RWPE2 (cell line): ENCODE measurements at regions not wholly inside any gene's neighbourhood (a gene's known extent, or its start where the extent isn't known, plus 50 kb on each side); places are given as distances from the start of the nearest gene placed in this dataset.

ENCODE experiments used
- ATAC-seq: fragments of 200-7000 bp; cut with Tn5 transposase; 3 replicates; pipeline ENCODE4 v1.9.1; 2021; ENCODE audit warnings: low read depth
- DNase-seq: peaks from one replicate; pipeline ENCODE4 v3.0.0-alpha.2; 2020; ENCODE audit warnings: low spot score
- H3K27ac ChIP-seq: fragments of 450-650 bp; 2 replicates; pipeline ENCODE4 v1.5.1; 2017; ENCODE audit warnings: mild to moderate bottlenecking; ENCODE audit not compliant: poor library complexity, severe bottlenecking
- H3K27me3 ChIP-seq: fragments of 250-450 bp; sonication (Bioruptor Pico); 2 replicates; pipeline ENCODE4 v1.5.1; 2021; ENCODE audit warnings: mild to moderate bottlenecking, moderate library complexity; ENCODE audit not compliant: insufficient read depth, poor library complexity, severe bottlenecking
- H3K36me3 ChIP-seq: fragments of 250-450 bp; sonication (Bioruptor Pico); 2 replicates; pipeline ENCODE4 v1.5.1; 2020; ENCODE audit warnings: low read depth, mild to moderate bottlenecking, moderate library complexity
- H3K4me1 ChIP-seq: fragments of 250-450 bp; sonication (Bioruptor Pico); 2 replicates; pipeline ENCODE4 v1.5.1; 2021; ENCODE audit warnings: mild to moderate bottlenecking, moderate library complexity; ENCODE audit not compliant: insufficient read depth, poor library complexity, severe bottlenecking
- H3K4me3 ChIP-seq: fragments of 250-450 bp; sonication (Bioruptor Pico); 2 replicates; pipeline ENCODE4 v1.5.1; 2021; ENCODE audit warnings: mild to moderate bottlenecking, moderate library complexity; ENCODE audit not compliant: severe bottlenecking
- H3K9me3 ChIP-seq: fragments of 250-450 bp; sonication (Bioruptor Pico); 2 replicates; pipeline ENCODE4 v1.5.1; 2021; ENCODE audit warnings: mild to moderate bottlenecking, moderate library complexity; ENCODE audit not compliant: severe bottlenecking
- TF ChIP-seq, protein P1 (sequence below): fragments of 450-650 bp; IDR thresholded peaks from one replicate; pipeline ENCODE4 v1.5.1; 2017; ENCODE audit warnings: mild to moderate bottlenecking, moderate library complexity; ENCODE audit not compliant: poor library complexity, severe bottlenecking

DNA sequence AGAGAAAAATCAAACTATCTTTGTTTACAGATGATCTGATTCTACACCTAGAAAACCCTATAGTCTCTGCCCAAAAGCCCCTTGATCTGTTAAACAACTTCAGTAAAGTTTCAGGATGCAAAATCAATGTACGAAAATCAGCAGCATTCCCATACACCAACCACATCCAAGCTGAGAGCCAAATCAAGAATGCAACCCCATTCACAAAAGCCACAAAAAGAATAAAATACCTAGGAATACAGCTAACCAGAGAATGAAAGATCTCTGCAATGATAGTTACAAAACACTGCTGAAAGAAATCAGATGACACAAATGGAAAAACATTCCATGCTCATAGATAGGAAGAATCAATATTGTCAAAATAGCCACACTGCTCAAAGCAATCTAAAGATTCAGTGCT, 265.7 kb downstream of the AEBP2 start:
- DNase-seq (no peak), ATAC-seq (no peak)
- no peak overlapping the region for H3K27ac ChIP-seq
- H3K36me3 ChIP-seq = no peaks in the 10 kb centered on the region
- no peaks in the 10 kb centered on the region for H3K27me3 ChIP-seq
- no peaks in the 10 kb centered on the region for H3K9me3 ChIP-seq
- TF ChIP-seq, protein P1, sequence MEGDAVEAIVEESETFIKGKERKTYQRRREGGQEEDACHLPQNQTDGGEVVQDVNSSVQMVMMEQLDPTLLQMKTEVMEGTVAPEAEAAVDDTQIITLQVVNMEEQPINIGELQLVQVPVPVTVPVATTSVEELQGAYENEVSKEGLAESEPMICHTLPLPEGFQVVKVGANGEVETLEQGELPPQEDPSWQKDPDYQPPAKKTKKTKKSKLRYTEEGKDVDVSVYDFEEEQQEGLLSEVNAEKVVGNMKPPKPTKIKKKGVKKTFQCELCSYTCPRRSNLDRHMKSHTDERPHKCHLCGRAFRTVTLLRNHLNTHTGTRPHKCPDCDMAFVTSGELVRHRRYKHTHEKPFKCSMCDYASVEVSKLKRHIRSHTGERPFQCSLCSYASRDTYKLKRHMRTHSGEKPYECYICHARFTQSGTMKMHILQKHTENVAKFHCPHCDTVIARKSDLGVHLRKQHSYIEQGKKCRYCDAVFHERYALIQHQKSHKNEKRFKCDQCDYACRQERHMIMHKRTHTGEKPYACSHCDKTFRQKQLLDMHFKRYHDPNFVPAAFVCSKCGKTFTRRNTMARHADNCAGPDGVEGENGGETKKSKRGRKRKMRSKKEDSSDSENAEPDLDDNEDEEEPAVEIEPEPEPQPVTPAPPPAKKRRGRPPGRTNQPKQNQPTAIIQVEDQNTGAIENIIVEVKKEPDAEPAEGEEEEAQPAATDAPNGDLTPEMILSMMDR = no peak
- no peak overlapping the region for H3K4me3 ChIP-seq
- H3K4me1 ChIP-seq = no peaks in the 10 kb centered on the region

DNA sequence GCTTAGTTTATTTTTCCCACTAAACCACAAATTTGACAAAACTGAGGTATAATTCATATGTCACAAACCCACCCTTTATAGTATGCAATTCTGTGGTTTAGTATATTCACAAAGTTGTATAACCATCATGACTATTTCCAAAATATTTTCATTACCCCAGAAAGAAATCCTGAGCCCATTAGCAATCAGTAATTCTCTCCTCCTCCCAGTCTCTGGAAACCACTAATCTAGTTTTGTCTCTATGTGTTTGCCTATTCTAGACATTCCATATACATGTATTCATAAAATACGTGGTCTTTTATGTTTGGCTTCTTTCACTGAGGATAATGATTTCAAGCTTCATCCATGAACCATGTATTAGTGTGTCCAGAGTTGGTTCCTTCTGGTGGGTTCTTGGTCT, 267.6 kb downstream of the AEBP2 start:
- Histone ChIP-seq H3K27ac (no peak overlapping the region), H3K27me3 (no peaks in the 10 kb centered on the region), H3K36me3 (no peaks in the 10 kb centered on the region), H3K4me3 (no peak overlapping the region), H3K9me3 (no peaks in the 10 kb centered on the region), H3K4me1 (peaks cover 2% of the 10 kb centered on the region)
- ATAC-seq (no peak), DNase-seq (no peak)
- TF ChIP-seq, protein P1 = no peak

DNA sequence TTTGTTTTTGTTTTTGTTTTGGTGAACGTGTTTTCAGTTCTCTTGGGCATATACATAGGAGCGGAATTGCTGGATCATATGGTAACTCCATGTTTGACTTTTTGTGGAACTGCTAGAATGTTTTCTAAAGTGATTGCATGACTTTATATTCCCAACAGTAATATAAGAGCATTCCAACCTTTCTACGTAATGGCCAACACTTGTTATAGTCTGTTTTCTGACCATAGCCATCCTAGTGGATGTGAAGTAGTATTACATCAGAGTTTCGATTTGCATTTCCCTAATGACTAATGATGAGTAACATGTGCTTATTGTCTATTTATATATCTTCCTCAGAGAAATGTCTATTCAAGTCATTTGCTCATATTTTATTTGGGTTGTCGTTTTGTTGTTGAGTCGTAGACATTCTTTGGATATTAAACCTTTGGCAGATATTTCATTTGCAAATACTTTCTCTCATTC, 268.7 kb downstream of the AEBP2 start:
- DNase-seq = no peak
- ATAC-seq = no peak
- peaks cover 6% of the 10 kb centered on the region for H3K4me1 ChIP-seq
- TF ChIP-seq, protein P1 = no peak
- no peaks in the 10 kb centered on the region for H3K27me3 ChIP-seq
- H3K27ac ChIP-seq = no peak overlapping the region
- H3K36me3 ChIP-seq = no peaks in the 10 kb centered on the region
- H3K4me3 ChIP-seq = no peak overlapping the region
- no peaks in the 10 kb centered on the region for H3K9me3 ChIP-seq

DNA sequence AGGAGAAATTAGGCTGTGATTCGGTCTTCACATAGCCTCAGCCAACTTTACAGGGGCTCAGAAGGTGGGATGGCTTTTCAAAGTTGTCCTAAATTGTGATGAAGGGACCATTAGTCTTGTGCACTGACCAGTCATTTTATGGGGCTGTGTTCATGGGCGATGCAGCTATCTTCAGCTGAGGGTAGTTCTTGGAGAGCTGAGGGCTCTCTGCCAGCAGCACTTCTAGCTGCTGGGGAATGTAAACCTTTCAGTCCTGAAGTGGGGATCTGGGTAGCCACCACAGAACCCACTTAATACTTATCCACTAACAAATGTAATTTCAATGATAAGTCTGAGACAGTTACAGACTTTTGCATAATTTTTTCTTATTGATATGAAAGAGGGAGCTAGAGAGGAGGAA, 270.6 kb downstream of the AEBP2 start:
- no peaks in the 10 kb centered on the region for H3K27me3 ChIP-seq
- H3K4me3 ChIP-seq = no peak overlapping the region
- ATAC-seq (no peak), DNase-seq (no peak)
- peaks cover 6% of the 10 kb centered on the region for H3K4me1 ChIP-seq
- no peaks in the 10 kb centered on the region for H3K9me3 ChIP-seq
- no peaks in the 10 kb centered on the region for H3K36me3 ChIP-seq
- TF ChIP-seq, protein P1 = no peak
- H3K27ac ChIP-seq = no peak overlapping the region

DNA sequence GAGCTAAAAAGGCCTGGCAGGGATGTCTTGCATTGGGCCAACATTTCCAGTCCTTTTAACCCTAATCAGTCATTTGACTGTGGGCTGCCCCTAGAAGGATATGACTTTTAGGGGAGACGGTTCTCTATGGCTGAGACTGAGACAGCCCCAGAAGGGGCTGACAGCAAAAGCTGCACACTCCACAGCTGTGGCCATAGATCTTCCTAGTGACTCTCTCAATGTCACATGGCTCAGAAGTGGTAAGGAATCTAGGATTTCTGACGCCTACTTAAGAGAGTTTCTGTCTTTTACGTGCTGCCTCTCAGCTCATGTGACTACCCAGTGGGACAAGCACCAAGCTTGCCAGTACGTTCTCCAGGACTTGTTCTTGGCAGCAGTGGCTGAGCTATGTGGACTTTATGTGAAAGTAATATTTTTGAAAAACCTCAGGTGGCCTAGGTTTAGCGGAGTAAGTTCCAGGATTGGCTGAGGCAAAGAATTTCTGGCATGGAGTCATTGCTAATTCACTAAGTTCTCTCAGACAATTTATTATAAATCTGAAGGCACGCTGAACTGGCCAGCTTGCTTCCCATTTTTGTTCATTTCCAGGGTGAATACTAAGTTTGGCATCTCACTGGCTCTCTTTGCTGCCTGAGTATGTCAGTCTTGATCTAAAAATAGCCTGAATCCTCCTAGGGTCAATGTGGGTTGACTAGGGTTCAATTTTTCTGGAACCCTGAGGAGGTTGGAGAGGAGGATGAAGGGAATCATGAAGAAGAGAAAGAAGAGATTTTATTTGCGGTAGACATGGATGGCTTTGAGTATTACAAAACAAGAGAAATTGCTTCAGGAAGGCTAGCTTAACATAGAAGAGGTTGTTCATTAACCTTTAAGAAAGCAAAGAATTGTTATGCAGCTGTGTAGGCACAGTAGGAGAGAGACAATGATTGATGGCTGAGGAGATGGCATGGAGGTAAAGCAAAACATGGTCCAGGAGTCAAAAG, 271.8 kb downstream of the AEBP2 start:
- TF ChIP-seq, protein P1 = no peak
- no peak for ATAC-seq
- Histone ChIP-seq H3K36me3 (no peaks in the 10 kb centered on the region), H3K27ac (no peak overlapping the region), H3K9me3 (no peaks in the 10 kb centered on the region), H3K4me1 (peaks cover 6% of the 10 kb centered on the region), H3K4me3 (no peak overlapping the region), H3K27me3 (no peaks in the 10 kb centered on the region)
- DNase-seq = no peak
